Thyroid gland (tissue), 4 donors: ENCODE measurements at regions not wholly inside any gene's neighbourhood (a gene's known extent, or its start where the extent isn't known, plus 50 kb on each side); places are given as distances from the start of the nearest gene placed in this dataset.

Source experiments
- POLR2A ChIP-seq, 2 donors: fragments of 450-650 bp; IDR thresholded peaks; one replicate each; pipeline ENCODE4 v1.6.1; 2017; ENCODE audit warnings: antibody characterized with exemption in 2 of 2, mild to moderate bottlenecking in 2 of 2, moderate library complexity in 1 of 2
- TF ChIP-seq, protein P1 (sequence below), 6 experiments: fragments of 200-600 bp in 3 of 6; fragments of 450-650 bp in 3 of 6; sonication (generic) in 3 of 6; IDR thresholded peaks; one replicate each; pipeline ENCODE4 v1.5.1; 2016 to 2019; ENCODE audit warnings: antibody characterized with exemption in 6 of 6, mild to moderate bottlenecking in 2 of 6, inconsistent platforms in 1 of 6, moderate library complexity in 1 of 6

DNA sequence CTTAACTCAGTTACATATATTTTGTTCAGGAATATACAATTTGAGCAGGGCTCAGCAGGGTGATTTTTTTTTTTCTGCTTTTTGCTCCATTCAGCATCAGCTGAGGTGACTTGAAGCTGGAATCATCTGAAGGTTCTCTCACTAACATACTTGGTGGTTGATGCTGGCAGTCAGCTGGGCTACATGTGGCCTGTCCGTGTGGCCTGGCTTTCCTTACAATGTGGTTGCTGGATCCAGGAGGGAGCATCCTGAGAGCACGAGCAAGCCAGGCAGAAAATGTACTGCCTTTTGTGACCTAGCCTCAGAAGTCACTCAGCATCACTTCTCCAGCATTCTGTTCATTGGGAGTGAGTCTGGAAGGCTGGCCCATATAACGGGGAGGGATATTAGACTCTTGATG is 151.6 kb upstream of the E2F8 start:
- TF ChIP-seq, protein P1, sequence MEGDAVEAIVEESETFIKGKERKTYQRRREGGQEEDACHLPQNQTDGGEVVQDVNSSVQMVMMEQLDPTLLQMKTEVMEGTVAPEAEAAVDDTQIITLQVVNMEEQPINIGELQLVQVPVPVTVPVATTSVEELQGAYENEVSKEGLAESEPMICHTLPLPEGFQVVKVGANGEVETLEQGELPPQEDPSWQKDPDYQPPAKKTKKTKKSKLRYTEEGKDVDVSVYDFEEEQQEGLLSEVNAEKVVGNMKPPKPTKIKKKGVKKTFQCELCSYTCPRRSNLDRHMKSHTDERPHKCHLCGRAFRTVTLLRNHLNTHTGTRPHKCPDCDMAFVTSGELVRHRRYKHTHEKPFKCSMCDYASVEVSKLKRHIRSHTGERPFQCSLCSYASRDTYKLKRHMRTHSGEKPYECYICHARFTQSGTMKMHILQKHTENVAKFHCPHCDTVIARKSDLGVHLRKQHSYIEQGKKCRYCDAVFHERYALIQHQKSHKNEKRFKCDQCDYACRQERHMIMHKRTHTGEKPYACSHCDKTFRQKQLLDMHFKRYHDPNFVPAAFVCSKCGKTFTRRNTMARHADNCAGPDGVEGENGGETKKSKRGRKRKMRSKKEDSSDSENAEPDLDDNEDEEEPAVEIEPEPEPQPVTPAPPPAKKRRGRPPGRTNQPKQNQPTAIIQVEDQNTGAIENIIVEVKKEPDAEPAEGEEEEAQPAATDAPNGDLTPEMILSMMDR (IDR thresholded peaks at IDR 0.05) = no peak
- no peak for TF ChIP-seq POLR2A (IDR thresholded peaks at IDR 0.05)
